GM18517 (cell line): ENCODE measurements at regions not wholly inside any gene's neighbourhood (a gene's known extent, or its start where the extent isn't known, plus 50 kb on each side); places are given as distances from the start of the nearest gene placed in this dataset.
"Not testable (repeated sequence)": the region's sequence is repeated elsewhere in the genome, so short reads cannot be mapped to it uniquely, and the experiment has no call there.

Experiments
- ATAC-seq: cut with Tn5 transposase; IDR thresholded peaks from one replicate; pipeline ENCODE4 v1.9.1; 2021; ENCODE audit warnings: mild to moderate bottlenecking, moderate library complexity; ENCODE audit not compliant: unreplicated experiment

DNA sequence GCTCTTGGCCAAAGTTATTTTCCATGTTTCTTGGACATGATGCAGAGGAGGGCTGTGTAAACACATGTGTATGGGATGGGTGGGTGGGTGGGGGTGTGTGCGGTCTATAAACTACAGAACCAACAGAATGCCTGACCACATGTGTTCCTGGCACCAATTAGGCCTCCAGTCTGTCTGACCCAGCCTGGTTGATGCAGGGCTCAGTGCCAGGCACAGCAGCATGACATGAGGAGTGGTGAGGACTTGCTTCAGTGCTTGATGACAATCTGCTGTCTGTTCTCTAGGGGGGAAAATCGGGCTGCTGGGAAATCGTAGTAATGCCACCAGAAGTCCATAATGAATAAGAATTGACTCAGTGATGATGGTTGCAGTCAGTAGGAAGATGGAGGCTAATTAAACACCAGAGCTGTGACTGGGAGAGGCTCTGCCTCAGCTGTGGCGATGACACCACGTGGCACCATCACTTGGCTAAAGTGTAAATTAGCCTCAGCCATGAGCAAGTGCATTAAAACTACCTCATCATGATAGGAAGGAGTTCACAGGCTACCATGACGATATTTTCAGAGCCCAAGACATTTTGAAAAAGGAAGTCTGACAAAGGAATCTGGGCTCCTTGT is 260.1 kb upstream of the PODXL start:
- no peak for ATAC-seq

DNA sequence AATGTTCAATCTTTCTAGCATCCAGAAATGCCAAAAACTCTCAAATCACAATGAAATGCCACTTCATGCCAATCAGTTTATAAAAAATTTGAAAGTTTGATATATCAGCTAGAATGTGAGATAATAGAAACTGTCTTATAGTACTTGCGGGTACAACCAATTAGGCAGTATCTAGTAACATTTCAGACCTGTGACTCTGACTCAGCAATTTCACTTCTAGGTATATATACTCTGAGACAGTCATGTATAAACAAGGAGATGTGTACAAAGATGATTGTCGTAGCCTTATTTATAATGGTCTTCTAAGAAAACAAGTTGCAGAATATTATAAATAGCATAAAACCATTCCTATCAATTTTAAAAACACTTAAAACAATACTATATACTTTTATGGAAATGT is 252.3 kb upstream of the PODXL start:
- ATAC-seq, result no peak

DNA sequence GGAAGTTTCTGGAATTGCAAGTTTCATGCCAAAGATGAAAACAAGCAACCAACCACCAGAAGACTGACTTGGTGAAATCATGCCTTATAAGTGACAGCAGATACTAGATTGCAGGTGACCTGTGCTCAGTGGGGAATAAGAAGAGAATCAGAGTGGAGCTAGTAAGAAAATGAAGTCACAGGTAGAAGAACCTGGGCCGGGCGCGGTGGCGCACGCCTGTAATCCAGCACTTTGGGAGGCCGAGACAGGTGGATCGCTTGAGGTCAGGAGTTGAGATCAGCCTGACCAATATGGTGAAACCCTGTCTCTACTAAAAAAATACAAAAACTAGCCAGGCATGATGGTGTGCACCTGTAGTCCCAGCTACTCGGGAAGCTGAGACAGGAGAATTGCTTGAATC is 251.7 kb upstream of the PODXL start:
- not testable (repeated sequence) for ATAC-seq

DNA sequence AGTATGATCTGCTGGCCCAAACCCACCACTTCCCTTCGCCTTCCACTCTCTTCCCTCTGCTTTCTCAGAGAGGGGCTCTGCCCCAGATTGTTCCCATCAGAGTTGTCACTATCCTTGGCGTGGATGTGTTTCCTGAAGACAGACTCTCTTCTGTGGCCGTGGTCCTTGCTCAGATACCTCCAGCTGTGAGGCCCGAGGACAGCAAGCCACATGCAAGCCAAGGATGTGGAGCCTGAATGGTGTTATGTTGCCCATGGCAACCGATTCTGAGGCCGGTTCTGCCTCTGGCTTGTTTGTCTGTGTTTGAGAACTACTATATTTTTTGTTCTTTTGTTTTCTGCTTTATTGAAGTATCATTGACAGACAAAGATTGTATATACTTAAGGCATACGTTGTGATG is 247.4 kb upstream of the PODXL start:
- no peak for ATAC-seq

DNA sequence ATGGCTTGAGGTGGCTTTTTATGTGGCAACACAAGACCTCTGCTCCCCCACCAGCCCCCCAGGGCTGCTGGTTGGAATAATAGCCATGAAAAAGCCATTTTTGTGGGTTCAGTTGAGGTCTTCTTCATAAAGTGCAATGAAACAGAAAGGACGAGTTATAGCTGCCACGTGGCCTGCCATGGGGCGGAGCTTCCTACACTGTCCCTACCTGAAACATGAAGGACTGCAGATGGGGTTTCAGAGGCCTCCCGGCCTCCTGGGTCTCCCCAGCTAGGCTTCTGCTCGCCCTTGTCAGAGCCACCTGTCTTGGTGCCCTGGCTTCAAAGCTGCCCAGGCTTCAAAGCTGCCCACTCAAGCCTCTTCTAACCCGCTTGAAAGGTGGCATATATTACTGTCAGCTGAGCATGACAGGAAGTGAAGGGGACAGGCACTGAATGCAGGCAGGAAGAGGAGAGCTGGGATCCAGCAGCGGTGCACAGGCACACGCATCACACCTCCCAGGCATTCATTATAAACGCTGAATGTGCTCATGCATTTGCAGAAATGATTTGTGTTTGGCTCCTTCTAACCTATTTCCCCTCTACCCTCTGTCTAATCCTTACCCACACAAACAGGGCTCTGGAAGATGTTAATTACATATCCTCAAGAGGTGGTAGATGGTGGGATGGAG is 245.9 kb upstream of the PODXL start:
- ATAC-seq, result no peak

DNA sequence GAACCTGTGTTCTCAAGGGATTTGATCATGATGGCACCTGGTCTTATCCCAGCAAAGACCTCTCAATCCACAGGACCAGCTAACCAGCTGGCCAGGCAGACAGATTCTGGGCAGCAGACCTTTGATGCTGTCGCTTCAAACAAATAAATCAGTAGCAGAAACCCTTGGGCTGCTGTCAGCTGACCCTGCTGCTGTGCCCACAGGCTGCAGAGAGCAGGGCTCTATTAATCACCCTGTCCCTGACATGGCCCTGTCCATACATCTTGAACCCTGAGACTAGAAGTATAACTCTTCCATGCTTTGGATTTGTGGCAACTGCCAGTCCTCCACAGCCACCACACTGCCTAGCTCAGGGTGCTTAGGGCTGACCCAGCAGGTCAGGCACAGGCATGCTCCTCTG is 244.1 kb upstream of the PODXL start:
- no peak for ATAC-seq

DNA sequence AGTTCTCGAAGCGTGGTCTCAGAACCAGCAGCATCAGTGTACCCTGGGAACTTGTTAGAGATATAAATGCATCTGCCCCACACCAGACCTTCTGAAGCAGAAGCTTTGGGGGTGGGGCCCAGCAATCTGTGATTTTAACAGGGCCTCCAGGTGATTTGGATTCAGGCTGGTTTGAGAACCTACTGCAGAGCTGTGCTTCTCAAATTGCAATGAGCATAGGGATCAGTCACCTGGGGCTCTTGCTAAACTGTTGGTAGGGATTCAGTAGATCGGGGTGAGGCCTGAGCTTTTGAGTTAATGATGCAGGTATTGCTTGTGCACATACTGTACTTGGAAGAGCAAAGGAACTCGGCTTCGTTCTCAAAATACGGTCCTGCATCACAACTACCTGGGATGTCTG is 243.6 kb upstream of the PODXL start:
- no peak for ATAC-seq

DNA sequence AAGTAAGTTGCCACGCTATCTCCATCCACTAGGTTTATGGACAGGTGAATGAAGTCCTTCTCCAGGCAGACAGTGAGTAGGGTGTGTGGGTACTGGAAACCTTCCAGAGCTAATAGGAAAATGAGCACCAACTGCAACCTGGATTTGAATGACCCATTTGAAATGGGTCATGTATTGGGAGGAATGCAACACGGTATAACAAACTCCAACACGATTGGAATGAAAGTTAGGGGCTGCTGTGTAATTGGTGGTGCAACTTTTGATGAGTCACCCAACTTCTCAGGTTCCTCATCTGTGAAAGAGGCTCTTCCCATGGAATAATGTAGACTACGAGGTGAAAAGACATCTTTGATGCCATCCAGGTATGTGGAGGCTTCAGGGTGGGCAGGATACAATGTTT is 241.4 kb upstream of the PODXL start:
- ATAC-seq, result no peak

DNA sequence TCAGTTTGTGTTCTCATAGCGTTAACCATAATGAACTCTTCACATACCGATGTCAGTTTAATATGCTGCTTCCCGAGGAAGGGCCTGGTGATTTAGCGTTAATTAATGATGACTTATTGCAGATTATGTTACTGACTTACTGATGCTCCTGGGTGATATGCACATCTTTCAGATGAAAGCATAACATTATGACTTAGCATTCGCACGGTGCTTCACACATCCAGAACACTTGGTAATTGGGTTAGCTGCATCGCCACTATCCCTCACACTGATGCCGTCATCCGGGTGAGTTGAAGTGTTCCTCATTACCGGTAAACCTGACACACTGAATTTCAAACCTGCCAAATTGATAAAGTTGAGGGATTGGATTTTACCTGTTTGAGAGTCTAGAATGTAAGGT is 239.0 kb upstream of the PODXL start:
- no peak for ATAC-seq

DNA sequence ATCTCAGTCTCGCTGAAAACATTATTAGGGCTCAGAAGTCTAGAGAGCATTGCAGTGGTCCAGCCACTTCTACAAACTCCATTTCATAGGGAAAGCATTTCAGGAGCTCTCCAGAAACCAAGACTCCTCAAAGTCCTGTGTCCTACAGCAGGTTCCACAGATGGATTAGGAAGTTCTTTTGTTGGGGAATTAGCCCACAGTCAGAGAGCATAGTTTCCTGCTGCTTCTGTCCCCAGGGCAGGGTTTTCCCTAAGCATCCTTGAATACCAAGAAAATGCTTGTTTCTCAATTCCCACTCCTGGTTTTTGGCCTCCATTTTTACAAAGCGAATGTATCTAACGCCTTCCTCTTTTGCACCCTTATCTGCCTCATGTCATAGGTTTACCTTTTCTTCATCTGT is 235.9 kb upstream of the PODXL start:
- ATAC-seq, result no peak

DNA sequence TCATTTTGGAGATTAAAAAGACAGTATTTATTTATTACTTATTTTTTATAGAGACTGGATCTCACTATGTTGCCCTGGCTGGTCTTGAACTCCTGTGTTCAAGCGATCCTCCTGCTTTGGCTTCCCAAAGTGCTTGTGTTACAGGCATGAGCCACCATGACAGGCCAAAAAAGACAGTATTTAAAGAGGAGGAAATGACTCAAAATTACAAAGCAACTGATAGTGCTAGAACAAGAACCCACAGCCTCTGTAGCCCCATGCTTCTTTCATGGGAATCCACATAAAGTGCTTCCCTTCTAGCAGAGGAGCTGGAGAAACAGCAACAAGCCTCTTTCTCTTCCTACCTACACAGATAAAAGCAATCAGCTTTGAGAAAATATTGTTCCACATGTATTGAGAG is 230.7 kb upstream of the PODXL start:
- ATAC-seq, result no peak

DNA sequence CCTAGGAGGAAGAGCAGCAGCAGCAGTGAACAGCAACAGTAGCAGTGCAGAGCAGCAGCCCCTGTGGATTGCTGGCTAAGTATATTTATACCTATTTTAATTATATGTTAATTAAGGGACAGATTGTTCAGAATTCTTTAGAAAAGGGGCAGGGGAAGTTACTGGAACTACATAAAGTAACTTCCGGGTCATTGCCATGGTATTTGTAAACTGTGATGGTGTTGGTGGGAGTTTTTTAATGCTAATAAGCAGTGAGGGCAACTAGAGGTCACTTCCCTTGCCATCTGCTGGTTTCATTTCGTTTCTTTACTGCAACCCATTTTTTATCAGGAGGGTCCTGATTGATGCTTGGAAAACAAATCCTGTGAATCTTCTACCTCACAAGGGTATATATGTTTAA is 229.8 kb upstream of the PODXL start:
- ATAC-seq, result no peak

DNA sequence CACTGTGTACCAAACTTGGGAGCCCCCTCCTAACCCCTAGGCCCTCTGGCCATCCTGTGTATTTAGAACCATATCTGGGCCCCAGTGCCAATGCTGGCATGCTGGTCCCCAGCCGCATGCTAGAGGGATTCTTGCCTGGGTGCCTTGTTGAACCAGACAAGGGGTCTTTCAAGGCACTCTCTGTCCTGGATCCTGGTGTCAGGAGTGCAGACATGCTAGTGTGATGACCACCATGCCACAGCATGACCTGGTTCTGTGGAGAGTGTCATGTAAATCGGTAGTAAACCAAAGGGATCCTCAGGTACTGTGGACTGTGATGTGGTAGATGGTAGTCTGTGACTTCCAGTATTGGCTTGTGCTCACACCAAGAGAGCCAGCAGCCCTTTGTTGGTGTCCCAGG is 222.2 kb upstream of the PODXL start:
- no peak for ATAC-seq

DNA sequence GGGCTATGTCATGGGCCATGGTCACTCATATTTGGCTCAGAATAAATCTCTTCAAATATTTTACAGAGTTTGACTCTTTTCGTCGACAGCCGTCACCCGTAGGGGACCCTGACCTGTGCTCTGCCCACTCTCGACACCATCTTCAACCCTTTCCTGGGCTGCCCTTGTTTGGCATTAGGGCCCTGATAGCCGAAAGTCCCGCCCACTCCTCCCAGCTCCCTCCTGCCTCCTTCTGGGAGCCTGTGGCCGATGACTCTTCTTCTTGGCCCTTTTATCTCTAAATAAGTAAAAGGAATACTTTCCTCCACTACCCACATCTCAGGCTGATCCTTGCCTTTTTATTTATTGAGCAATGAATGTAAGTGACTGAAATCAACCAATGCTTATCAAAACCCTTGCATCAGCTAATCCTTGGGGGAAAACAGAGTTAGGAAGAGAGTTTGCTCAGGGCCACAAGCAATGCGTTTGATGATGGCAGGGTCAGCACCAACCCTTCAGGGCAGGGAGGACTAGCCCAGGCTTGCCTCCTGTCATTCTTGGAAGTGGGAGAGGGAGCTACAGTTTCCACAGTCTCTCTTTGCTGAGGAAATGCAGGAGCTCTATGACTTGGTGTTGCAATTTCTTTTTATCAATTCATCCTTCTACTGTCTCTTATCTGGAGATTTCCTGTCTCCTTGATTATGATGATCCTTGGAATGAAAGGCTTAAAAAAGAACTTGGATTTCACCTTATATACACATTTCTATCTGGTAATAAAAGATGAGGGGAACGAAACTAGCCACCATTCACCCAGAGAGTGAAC is 218.2 kb upstream of the PODXL start:
- ATAC-seq, result no peak

DNA sequence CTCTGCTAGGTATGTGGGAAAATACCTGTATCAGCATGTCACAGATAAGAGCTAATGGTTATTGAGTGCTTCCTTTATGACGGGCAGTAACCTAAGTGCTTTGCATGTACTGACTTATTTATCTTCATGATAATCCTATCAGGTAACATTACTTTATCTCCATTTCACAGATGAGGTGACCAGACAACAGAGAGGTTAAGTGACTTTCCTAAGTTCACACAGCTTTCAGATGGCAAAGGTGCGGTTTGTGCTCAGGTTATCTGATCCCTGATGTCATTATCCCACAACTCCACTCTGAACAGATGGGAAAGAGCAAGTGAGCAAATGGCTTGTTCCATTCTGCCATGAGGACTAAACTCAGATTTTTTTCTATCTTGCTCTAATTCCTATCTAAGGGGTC is 217.0 kb upstream of the PODXL start:
- ATAC-seq, result no peak

DNA sequence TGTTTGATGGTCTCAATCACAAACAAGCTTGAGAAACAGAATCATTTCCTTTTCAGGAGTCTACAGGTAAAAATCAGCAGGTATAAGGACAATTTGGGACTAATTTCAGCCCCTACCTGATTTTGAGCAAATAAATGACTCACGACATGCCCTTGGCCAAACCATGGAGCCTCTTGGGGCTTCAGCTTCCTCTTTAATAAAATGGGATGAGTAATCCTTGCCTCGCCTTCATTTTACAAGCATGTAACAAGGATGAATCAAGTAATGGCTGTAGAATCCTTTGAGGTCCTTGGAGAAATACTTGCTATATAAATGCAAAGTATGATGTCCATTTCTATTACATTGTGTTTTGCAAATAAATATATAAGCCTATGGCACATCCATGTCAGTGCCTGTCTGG is 212.8 kb upstream of the PODXL start:
- no peak for ATAC-seq

DNA sequence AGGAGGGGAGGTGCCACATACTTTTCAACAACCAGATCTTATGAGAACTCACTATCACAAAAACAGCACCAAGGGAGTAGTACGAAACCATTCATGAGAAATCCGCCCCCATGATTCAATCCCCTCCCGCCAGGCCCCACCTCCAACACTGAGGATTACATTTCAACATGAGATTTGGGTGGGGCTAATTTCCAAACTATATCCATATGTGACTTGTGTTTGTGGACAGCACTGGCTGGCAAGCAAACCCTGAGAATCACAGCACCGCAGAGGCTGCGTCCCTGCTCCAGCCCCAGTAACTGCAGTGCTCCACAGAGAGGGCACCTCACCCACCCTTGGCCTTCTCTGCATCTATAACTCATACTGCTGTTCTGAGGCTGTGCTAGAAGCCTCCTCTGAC is 211.2 kb upstream of the PODXL start:
- no peak for ATAC-seq

DNA sequence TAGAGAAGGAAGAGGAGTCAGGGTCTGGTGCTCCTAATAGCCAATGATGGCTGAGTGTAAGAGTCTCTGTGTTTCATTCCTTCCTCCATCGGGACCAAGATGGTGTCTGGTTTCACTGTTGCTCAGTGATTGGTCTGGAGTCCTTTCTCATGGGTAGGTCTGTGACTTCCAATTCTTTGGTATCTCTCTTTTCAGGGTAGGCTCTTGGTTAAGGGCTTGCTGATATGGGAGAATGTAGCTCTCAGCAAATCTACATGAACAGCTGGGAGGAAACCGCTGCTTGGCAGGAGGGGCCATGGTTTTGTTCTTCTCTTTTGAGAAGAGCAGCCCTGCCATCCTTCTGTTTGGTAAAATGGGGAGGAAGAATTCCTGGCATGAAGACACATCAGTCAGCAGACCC is 209.1 kb upstream of the PODXL start:
- ATAC-seq, result no peak

DNA sequence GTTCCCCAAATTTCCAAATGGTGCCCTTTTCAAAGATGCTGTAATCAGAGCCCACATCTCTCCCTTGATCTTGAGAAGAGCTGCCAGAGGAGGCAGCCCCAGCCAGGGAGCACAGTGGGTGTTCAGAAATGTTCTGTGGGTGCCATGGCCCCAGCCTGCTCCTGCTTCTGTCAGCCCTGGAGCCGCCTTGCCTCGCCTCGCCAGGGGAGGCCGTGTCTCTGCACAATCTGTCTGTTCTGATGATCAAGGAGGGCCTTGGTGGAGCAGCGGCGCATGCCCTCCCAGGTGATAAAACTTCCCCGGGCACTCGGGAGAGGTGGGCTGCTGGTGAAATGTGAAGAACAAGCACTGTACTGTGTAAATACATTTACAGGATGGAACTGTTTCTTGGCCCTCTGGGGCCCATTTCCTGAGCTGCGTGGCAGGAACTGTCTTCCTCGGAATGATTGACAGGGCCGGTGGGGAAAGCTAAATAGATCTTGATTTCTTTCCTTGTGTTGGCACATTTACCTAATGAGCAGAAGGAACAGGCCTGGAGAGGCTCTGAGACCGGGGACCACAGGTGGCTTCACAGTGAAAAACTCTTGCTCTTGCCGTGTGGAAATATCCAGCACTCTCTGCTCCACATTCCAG is 207.8 kb upstream of the PODXL start:
- no peak for ATAC-seq

DNA sequence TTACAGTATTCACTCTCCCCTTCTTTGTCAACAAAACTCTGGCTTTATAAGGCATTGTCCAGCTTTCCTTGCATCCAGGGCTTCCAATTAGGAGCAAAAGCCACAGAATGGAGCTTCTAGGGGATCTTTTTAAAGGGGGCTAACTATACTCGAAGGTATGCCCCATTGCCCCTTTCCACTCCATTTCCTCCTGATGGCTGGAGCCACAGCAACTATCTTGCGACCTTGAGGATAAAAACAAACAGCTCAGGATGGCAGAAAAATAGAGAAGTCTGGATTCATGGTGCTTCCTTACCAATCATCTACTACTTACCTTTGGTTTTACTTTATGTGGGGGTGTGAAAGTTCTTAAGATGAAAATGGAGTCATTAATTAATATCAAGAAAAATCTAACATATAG is 206.3 kb upstream of the PODXL start:
- ATAC-seq, result no peak

DNA sequence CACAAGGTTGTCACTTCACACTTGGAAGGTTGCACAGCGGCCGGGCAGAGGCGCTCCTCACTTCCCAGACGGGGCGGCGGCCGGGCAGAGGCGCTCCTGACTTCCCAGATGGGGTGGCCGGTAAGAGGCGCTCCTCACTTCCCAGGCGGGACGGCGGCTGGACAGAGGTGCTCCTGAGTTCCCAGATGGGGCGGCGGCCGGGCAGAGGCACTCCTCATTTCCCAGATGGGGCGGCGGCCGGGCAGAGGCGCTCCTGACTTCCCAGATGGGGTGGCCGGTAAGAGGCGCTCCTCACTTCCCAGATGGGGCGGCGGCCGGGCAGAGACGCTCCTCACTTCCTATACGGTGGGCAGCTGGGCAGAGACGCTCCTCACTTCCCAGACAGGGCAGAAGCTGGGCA is 199.4 kb upstream of the PODXL start:
- ATAC-seq, result not testable (repeated sequence)
